Esophagus squamous epithelium (tissue), 4 donors: ENCODE measurements at regions not wholly inside any gene's neighbourhood (a gene's known extent, or its start where the extent isn't known, plus 50 kb on each side); places are given as distances from the start of the nearest gene placed in this dataset.

Experiments used
- CTCF ChIP-seq, 6 experiments: fragments of 450-650 bp in 4 of 6; fragments of 200-600 bp in 2 of 6; sonication (generic) in 2 of 6; IDR thresholded peaks; one replicate each; pipeline ENCODE4 v1.5.1; 2016 to 2019; ENCODE audit warnings: antibody characterized with exemption in 6 of 6, mild to moderate bottlenecking in 4 of 6, moderate library complexity in 4 of 6
- POLR2A ChIP-seq, 4 donors: fragments of 450-650 bp; IDR thresholded peaks; one replicate each; pipeline ENCODE4 v1.6.1; 2017; ENCODE audit warnings: antibody characterized with exemption in 4 of 4, mild to moderate bottlenecking in 4 of 4, moderate library complexity in 3 of 4

- TF ChIP-seq POLR2A (IDR thresholded peaks at IDR 0.05) (no peak), CTCF (IDR thresholded peaks at IDR 0.05) (no peak)
Measured at GRCh38 chr21:35581640-35582039, 478.7 kb downstream of the SETD4 start.
